NB4 (cell line): ENCODE measurements at regions not wholly inside any gene's neighbourhood (a gene's known extent, or its start where the extent isn't known, plus 50 kb on each side); places are given as distances from the start of the nearest gene placed in this dataset.

ENCODE experiments used
- DNase-seq: peaks from one replicate; pipeline ENCODE4 v3.0.0; 2010; ENCODE audit warnings: low read depth
- H3K4me3 ChIP-seq: one replicate; pipeline ENCODE4 v1.5.1; 2011; ENCODE audit warnings: mild to moderate bottlenecking, low read depth, low read length, moderate library complexity
- CTCF ChIP-seq: IDR thresholded peaks from one replicate; pipeline ENCODE4 v1.5.1; 2012; ENCODE audit warnings: low read depth, low read length
- MAX ChIP-seq: IDR thresholded peaks from 2 replicates; pipeline ENCODE4 v1.6.1; 2011; ENCODE audit warnings: low read depth, low read length
- MYC ChIP-seq: IDR thresholded peaks from 2 replicates; pipeline ENCODE4 v1.6.1; 2011; ENCODE audit warnings: low read depth, low read length
- POLR2A ChIP-seq: IDR thresholded peaks from 2 replicates; pipeline ENCODE4 v1.6.1; 2011; ENCODE audit warnings: mild to moderate bottlenecking; ENCODE audit not compliant: insufficient read length; ENCODE audit errors: extremely low read depth

- no peak overlapping the region for H3K4me3 ChIP-seq
- no peak for TF ChIP-seq CTCF
- no peak for TF ChIP-seq POLR2A
- TF ChIP-seq MAX, result no peak
- no peak for TF ChIP-seq MYC
- DNase-seq, result no peak
Measured at GRCh38 chr19:31511696-31512095, 162.5 kb upstream of the TSHZ3 start.

GRCh38 chr19:31512181-31512970, 163.1 kb upstream of the TSHZ3 start:
- no peak for DNase-seq
- TF ChIP-seq CTCF (no peak), POLR2A (no peak), MYC (no peak), MAX (no peak)
- no peak overlapping the region for H3K4me3 ChIP-seq

- DNase-seq, result no peak
- no peak overlapping the region for H3K4me3 ChIP-seq
- TF ChIP-seq MAX, result no peak
- TF ChIP-seq POLR2A, result no peak
- no peak for TF ChIP-seq CTCF
- TF ChIP-seq MYC, result no peak
Measured at GRCh38 chr19:31513841-31514240, 164.6 kb upstream of the TSHZ3 start.

GRCh38 chr19:31515931-31516330, 166.7 kb upstream of the TSHZ3 start:
- H3K4me3 ChIP-seq, result no peak overlapping the region
- no peak for TF ChIP-seq MAX
- TF ChIP-seq MYC, result no peak
- TF ChIP-seq CTCF, result no peak
- TF ChIP-seq POLR2A, result no peak
- DNase-seq, result no peak

- H3K4me3 ChIP-seq, result no peak overlapping the region
- DNase-seq, result no peak
- TF ChIP-seq CTCF (no peak), MAX (no peak), POLR2A (no peak), MYC (no peak)
Measured at GRCh38 chr19:31516756-31517155, 167.5 kb upstream of the TSHZ3 start.
